ENCODE measurements at regions not wholly inside any gene's neighbourhood (a gene's known extent, or its start where the extent isn't known, plus 50 kb on each side); places are given as distances from the start of the nearest gene placed in this dataset.

- peaks cover 7% of the 10 kb centered on the region for H3K4me1 ChIP-seq (ENCODE audit: insufficient read depth, low read length, poor library complexity, severe bottlenecking)
- intact Hi-C loops (cut with micrococcal nuclease; ENCODE audit: unreplicated experiment) = no loop called here
- no peak overlapping the region for H3K4me3 ChIP-seq (ENCODE audit: low read depth, low read length, poor library complexity, severe bottlenecking)
- no peaks in the 10 kb centered on the region for H3K9me2 ChIP-seq (ENCODE audit: insufficient read depth, low read length)
- H2AFZ ChIP-seq (ENCODE audit: low read length) = no peak overlapping the region
- H3K27ac ChIP-seq (ENCODE audit: low read depth, low read length, poor library complexity, severe bottlenecking) = no peak overlapping the region
- no peak for TF ChIP-seq EZH2phosphoT487 (IDR thresholded peaks at IDR 0.05; ENCODE audit: borderline replicate concordance, low read depth, low read length)
- no peak for TF ChIP-seq CTCF (conservative IDR thresholded peaks at IDR 0.05; ENCODE audit: low read length)
- DNase-seq (ENCODE audit: low spot score) = no peak
- H3K4me2 ChIP-seq (ENCODE audit: low read length) = no peak overlapping the region
- BruUV-seq (replicated peaks) = no TSS peak
- H4K20me1 ChIP-seq (ENCODE audit: insufficient read depth, low read length) = no peaks in the 10 kb centered on the region
- H3K36me3 ChIP-seq (ENCODE audit: insufficient read depth, low read length) = no peaks in the 10 kb centered on the region
- no peaks in the 10 kb centered on the region for H3K79me2 ChIP-seq (ENCODE audit: insufficient read depth, low read depth, low read length)
- no peaks in the 10 kb centered on the region for H3K9me3 ChIP-seq (ENCODE audit: low read length)
- CTCF ChIA-PET (ENCODE audit: unreplicated experiment) = no interaction called here
- POLR2A ChIA-PET = no interaction called here
Measured at GRCh38 chr12:124114316-124114715, 141.3 kb downstream of the ZNF664 start.

- Histone ChIP-seq H3K27ac (ENCODE audit: low read depth, low read length, poor library complexity, severe bottlenecking) (no peak overlapping the region), H3K36me3 (ENCODE audit: insufficient read depth, low read length) (no peaks in the 10 kb centered on the region), H4K20me1 (ENCODE audit: insufficient read depth, low read length) (no peaks in the 10 kb centered on the region), H3K4me3 (ENCODE audit: low read depth, low read length, poor library complexity, severe bottlenecking) (no peak overlapping the region), H3K9me3 (ENCODE audit: low read length) (no peaks in the 10 kb centered on the region), H3K9me2 (ENCODE audit: insufficient read depth, low read length) (no peaks in the 10 kb centered on the region), H2AFZ (ENCODE audit: low read length) (no peak overlapping the region), H3K4me2 (ENCODE audit: low read length) (no peak overlapping the region), H3K79me2 (ENCODE audit: insufficient read depth, low read depth, low read length) (no peaks in the 10 kb centered on the region), H3K4me1 (ENCODE audit: insufficient read depth, low read length, poor library complexity, severe bottlenecking) (no peaks in the 10 kb centered on the region)
- TF ChIP-seq EZH2phosphoT487 (IDR thresholded peaks at IDR 0.05; ENCODE audit: borderline replicate concordance, low read depth, low read length) (no peak), CTCF (conservative IDR thresholded peaks at IDR 0.05; ENCODE audit: low read length) (no peak)
- no peak for DNase-seq (ENCODE audit: low spot score)
- BruUV-seq (replicated peaks) = no TSS peak
- intact Hi-C loops (cut with micrococcal nuclease; ENCODE audit: unreplicated experiment) = no loop called here
- ChIA-PET POLR2A (no interaction called here), CTCF (ENCODE audit: unreplicated experiment) (no interaction called here)
Measured at GRCh38 chr12:124115496-124115895, 142.5 kb downstream of the ZNF664 start.

DNA sequence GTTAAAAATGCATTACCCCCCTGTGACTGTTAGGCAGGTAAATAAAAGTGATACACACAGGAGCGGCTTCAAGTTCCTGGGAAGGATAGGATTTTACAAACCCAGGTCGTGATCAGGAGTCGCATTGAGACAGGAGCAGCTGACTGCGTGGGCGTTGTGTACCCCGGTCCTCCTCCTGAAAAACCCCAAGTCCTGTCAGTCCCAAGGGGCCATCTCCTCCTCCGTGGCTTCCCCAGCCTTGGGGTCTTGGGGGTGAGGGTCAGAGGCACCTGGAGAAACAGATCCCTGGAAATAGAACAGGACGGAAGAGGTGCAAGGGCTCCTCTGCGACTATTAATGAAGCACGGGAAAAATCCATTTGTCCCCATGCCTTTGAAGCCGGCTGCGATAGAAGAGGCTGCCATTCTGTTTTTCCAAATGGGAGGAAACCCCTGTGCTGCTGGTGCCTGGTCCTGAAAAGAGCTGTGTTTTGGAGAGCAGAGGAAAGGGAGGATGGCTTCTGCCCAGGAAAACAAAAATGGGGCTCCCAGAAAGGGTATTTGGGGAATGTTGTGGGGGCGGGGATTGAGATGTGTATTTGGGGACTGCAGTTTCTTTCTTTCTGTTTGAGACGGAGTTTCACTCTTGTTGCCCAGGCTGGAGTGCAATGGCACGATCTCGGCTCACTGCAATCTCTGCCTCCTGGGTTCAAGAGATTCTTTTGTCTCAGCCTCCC, 143.1 kb downstream of the ZNF664 start:
- no peak overlapping the region for H3K4me3 ChIP-seq (ENCODE audit: low read depth, low read length, poor library complexity, severe bottlenecking)
- no peak overlapping the region for H3K27ac ChIP-seq (ENCODE audit: low read depth, low read length, poor library complexity, severe bottlenecking)
- no peaks in the 10 kb centered on the region for H3K9me2 ChIP-seq (ENCODE audit: insufficient read depth, low read length)
- TF ChIP-seq CTCF (conservative IDR thresholded peaks at IDR 0.05; ENCODE audit: low read length) (no peak), EZH2phosphoT487 (IDR thresholded peaks at IDR 0.05; ENCODE audit: borderline replicate concordance, low read depth, low read length) (no peak)
- no peaks in the 10 kb centered on the region for H3K36me3 ChIP-seq (ENCODE audit: insufficient read depth, low read length)
- no TSS peak for BruUV-seq (replicated peaks)
- no peak overlapping the region for H3K4me2 ChIP-seq (ENCODE audit: low read length)
- POLR2A ChIA-PET = interaction anchor here (0.6 kb wide), 1 partner anchor 361 kb away, joined by 5 read pairs; no protein-coding TSS in a partner anchor
- no peaks in the 10 kb centered on the region for H3K4me1 ChIP-seq (ENCODE audit: insufficient read depth, low read length, poor library complexity, severe bottlenecking)
- H3K9me3 ChIP-seq (ENCODE audit: low read length) = no peaks in the 10 kb centered on the region
- CTCF ChIA-PET (ENCODE audit: unreplicated experiment) = no interaction called here
- intact Hi-C loops (cut with micrococcal nuclease; ENCODE audit: unreplicated experiment) = no loop called here
- DNase-seq (ENCODE audit: low spot score) = no peak
- H4K20me1 ChIP-seq (ENCODE audit: insufficient read depth, low read length) = no peaks in the 10 kb centered on the region
- no peak overlapping the region for H2AFZ ChIP-seq (ENCODE audit: low read length)
- H3K79me2 ChIP-seq (ENCODE audit: insufficient read depth, low read depth, low read length) = no peaks in the 10 kb centered on the region
